ENCODE measurements at regions not wholly inside any gene's neighbourhood (a gene's known extent, or its start where the extent isn't known, plus 50 kb on each side); places are given as distances from the start of the nearest gene placed in this dataset.
"Not testable (repeated sequence)": the region's sequence is repeated elsewhere in the genome, so short reads cannot be mapped to it uniquely, and the experiment has no call there.

GRCh38 chr5:125412561-125413495 is 666.4 kb upstream of the ZNF608 start:
- peak; percentile 60 for DNase-seq (ENCODE audit: low spot score)

- no peak for DNase-seq (ENCODE audit: low spot score)
These were observed 667.2 kb upstream of the ZNF608 start for GRCh38 chr5:125413496-125414274.

- DNase-seq (ENCODE audit: low spot score): no peak
These were observed 668.7 kb upstream of the ZNF608 start for GRCh38 chr5:125415126-125415525.

GRCh38 chr5:125416055-125416454 is 669.6 kb upstream of the ZNF608 start:
- no peak for DNase-seq (ENCODE audit: low spot score)

GRCh38 chr5:125421006-125421405 is 674.6 kb upstream of the ZNF608 start:
- no peak for DNase-seq (ENCODE audit: low spot score)

GRCh38 chr5:125422342-125422741 is 675.9 kb upstream of the ZNF608 start:
- DNase-seq (ENCODE audit: low spot score): no peak

GRCh38 chr5:125424402-125425141 is 678.1 kb upstream of the ZNF608 start:
- DNase-seq (ENCODE audit: low spot score): no peak

- no peak for DNase-seq (ENCODE audit: low spot score)
These were observed 683.1 kb upstream of the ZNF608 start for GRCh38 chr5:125429498-125429897.

GRCh38 chr5:125433457-125433856 is 687.0 kb upstream of the ZNF608 start:
- DNase-seq (ENCODE audit: low spot score): no peak

- DNase-seq (ENCODE audit: low spot score): no peak
These were observed 692.8 kb upstream of the ZNF608 start for GRCh38 chr5:125439243-125439642.

- DNase-seq (ENCODE audit: low spot score): no peak
These were observed 694.5 kb upstream of the ZNF608 start for GRCh38 chr5:125440905-125441304.

- DNase-seq (ENCODE audit: low spot score): no peak
These were observed 700.5 kb upstream of the ZNF608 start for GRCh38 chr5:125446986-125447385.

GRCh38 chr5:125450771-125451170 is 704.3 kb upstream of the ZNF608 start:
- no peak for DNase-seq (ENCODE audit: low spot score)

GRCh38 chr5:125451622-125452021 is 705.2 kb upstream of the ZNF608 start:
- no peak for DNase-seq (ENCODE audit: low spot score)

- no peak for DNase-seq (ENCODE audit: low spot score)
These were observed 706.6 kb upstream of the ZNF608 start for GRCh38 chr5:125452991-125453390.

GRCh38 chr5:125455041-125455440 is 708.6 kb upstream of the ZNF608 start:
- DNase-seq (ENCODE audit: low spot score): no peak

- DNase-seq (ENCODE audit: low spot score): not testable (repeated sequence)
These were observed 709.6 kb upstream of the ZNF608 start for GRCh38 chr5:125456005-125456404.

GRCh38 chr5:125457617-125458016 is 711.2 kb upstream of the ZNF608 start:
- DNase-seq (ENCODE audit: low spot score): no peak

GRCh38 chr5:125458949-125459348 is 712.5 kb upstream of the ZNF608 start:
- not testable (repeated sequence) for DNase-seq (ENCODE audit: low spot score)

GRCh38 chr5:125461641-125462072 is 715.2 kb upstream of the ZNF608 start:
- no peak for DNase-seq (ENCODE audit: low spot score)

GRCh38 chr5:125463466-125464092 is 717.1 kb upstream of the ZNF608 start:
- DNase-seq (ENCODE audit: low spot score): no peak

Measured in GM03348 (cell line).